Progenitor cell of endocrine pancreas (in vitro differentiated cells): ENCODE measurements at regions not wholly inside any gene's neighbourhood (a gene's known extent, or its start where the extent isn't known, plus 50 kb on each side); places are given as distances from the start of the nearest gene placed in this dataset.

ENCODE experiments used
- DNase-seq: peaks from one replicate; pipeline ENCODE4 v3.0.0; 2021; ENCODE audit warnings: low spot score; ENCODE audit not compliant: unreplicated experiment
- H3K27ac Mint-ChIP-seq: 2 replicates; pipeline ENCODE4 v1.8.0; 2021; ENCODE audit warnings: mild to moderate bottlenecking, moderate library complexity, mixed read lengths
- H3K27me3 Mint-ChIP-seq: 2 replicates; pipeline ENCODE4 v1.8.0; 2021; ENCODE audit warnings: mixed read lengths
- H3K36me3 Mint-ChIP-seq: 2 replicates; pipeline ENCODE4 v1.8.0; 2022; ENCODE audit warnings: mixed read lengths; ENCODE audit not compliant: insufficient read depth
- H3K4me1 Mint-ChIP-seq: 2 replicates; pipeline ENCODE4 v1.8.0; 2021; ENCODE audit warnings: low read depth, mixed read lengths
- H3K4me3 Mint-ChIP-seq: 2 replicates; pipeline ENCODE4 v1.8.0; 2021; ENCODE audit warnings: low read depth, mild to moderate bottlenecking, moderate library complexity, mixed read lengths
- H3K9me3 Mint-ChIP-seq: 2 replicates; pipeline ENCODE4 v1.8.0; 2021; ENCODE audit warnings: low read depth, mixed read lengths
- TF ChIP-seq, protein P1 (sequence below): fragments of 200-600 bp; sonication (generic); IDR thresholded peaks from one replicate; pipeline ENCODE4 v1.5.0; 2021; ENCODE audit warnings: antibody characterized with exemption, mild to moderate bottlenecking; ENCODE audit not compliant: unreplicated experiment

DNA sequence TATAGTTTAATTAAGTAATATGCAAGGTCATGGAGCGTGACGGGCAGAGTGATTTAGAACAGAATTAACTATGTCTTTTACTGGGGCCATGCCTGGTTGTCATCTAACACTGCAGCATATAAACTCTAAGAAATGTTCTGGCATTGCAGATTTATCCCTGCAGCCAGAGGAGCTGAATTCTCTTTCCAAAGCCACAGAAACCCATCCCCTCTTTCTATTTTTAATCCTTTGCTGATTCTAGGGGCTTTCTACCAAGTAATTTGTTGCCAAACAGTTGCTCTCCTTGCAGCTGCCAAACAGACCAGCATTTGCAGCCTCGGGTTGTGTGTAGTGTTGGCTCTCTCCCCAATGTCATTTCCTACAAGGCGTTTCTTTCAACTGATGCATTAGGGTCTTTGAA, 243.2 kb upstream of the MON1B start:
- Mint-ChIP-seq H3K27me3 (no peaks in the 10 kb centered on the region), H3K27ac (no peak overlapping the region), H3K4me1 (no peaks in the 10 kb centered on the region), H3K9me3 (peaks cover 10% of the 10 kb centered on the region), H3K36me3 (no peaks in the 10 kb centered on the region), H3K4me3 (no peak overlapping the region)
- no peak for DNase-seq
- TF ChIP-seq, protein P1, sequence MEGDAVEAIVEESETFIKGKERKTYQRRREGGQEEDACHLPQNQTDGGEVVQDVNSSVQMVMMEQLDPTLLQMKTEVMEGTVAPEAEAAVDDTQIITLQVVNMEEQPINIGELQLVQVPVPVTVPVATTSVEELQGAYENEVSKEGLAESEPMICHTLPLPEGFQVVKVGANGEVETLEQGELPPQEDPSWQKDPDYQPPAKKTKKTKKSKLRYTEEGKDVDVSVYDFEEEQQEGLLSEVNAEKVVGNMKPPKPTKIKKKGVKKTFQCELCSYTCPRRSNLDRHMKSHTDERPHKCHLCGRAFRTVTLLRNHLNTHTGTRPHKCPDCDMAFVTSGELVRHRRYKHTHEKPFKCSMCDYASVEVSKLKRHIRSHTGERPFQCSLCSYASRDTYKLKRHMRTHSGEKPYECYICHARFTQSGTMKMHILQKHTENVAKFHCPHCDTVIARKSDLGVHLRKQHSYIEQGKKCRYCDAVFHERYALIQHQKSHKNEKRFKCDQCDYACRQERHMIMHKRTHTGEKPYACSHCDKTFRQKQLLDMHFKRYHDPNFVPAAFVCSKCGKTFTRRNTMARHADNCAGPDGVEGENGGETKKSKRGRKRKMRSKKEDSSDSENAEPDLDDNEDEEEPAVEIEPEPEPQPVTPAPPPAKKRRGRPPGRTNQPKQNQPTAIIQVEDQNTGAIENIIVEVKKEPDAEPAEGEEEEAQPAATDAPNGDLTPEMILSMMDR: no peak

DNA sequence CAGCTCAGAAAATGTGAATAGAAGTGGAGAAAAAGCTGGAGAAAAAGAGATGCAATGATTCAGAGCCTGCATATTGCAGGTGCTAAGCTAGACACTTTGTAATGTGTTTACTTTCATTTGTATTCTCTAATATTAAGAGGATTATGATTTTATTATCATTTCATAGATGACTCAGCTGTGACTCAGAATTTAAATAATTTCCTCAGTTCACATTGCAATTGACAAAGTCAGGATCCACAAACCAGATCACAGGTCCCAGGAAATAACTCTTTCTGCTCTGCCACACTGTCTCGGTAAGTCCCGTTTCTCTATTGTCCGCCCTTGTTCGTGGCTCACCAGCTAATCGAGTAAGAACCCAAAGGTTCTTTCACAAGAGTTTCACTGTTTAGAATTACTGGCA, 235.4 kb upstream of the MON1B start:
- H3K4me1 Mint-ChIP-seq: peaks cover 9% of the 10 kb centered on the region
- no peak overlapping the region for H3K4me3 Mint-ChIP-seq
- no peak for DNase-seq
- H3K27ac Mint-ChIP-seq: no peak overlapping the region
- H3K27me3 Mint-ChIP-seq: no peaks in the 10 kb centered on the region
- H3K36me3 Mint-ChIP-seq: no peaks in the 10 kb centered on the region
- peaks cover 17% of the 10 kb centered on the region for H3K9me3 Mint-ChIP-seq
- TF ChIP-seq, protein P1: no peak

DNA sequence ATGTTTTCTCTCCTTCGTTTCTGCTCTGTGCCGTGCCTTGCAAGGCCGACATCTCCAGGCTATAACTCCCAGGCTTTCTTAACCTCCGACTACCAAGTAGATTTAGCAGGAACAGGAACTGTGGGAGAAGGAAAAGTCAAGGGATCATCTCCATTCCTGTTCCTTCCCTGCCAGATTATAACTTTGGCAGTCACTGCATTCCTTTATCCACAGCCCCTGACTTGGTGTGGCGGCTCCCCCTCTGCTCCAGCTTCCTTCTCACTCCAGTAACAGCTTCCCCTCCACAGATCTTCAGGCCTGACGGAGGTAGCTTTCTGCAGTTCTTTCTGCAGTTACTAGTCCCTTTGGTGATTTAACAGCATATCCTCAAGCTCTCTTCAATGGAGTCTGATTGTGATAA, 234.6 kb upstream of the MON1B start:
- DNase-seq: no peak
- Mint-ChIP-seq H3K4me3 (no peak overlapping the region), H3K9me3 (peaks cover 14% of the 10 kb centered on the region)

DNA sequence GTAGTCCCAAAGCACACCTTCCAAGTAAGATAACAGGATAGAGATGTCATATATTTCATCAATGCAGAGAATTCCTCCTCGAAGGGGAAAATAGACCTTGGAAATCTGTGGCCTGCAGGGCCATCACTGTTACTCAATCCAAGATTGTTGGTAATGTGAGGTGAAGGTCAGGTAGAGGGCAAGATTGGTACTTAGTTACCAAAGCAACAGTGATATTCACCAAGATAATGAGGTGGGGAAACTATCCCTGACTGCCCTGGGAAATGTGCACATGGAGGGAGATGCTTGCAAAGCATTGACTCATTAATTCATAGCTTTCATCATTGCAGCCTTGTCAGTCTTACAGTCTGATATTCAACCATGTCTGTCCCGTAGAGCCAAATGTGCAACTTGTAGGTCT, 234.1 kb upstream of the MON1B start:
- H3K36me3 Mint-ChIP-seq: no peaks in the 10 kb centered on the region
- peaks cover 10% of the 10 kb centered on the region for H3K9me3 Mint-ChIP-seq
- TF ChIP-seq, protein P1: no peak
- H3K4me1 Mint-ChIP-seq: peaks cover 9% of the 10 kb centered on the region
- no peak overlapping the region for H3K27ac Mint-ChIP-seq
- H3K4me3 Mint-ChIP-seq: no peak overlapping the region
- no peaks in the 10 kb centered on the region for H3K27me3 Mint-ChIP-seq
- no peak for DNase-seq

More for the DNA sequence above, 234.6 kb upstream of the MON1B start:
- TF ChIP-seq, protein P1: no peak
- peaks cover 9% of the 10 kb centered on the region for H3K4me1 Mint-ChIP-seq
- H3K27me3 Mint-ChIP-seq: no peaks in the 10 kb centered on the region
- no peak overlapping the region for H3K27ac Mint-ChIP-seq
- H3K36me3 Mint-ChIP-seq: no peaks in the 10 kb centered on the region

DNA sequence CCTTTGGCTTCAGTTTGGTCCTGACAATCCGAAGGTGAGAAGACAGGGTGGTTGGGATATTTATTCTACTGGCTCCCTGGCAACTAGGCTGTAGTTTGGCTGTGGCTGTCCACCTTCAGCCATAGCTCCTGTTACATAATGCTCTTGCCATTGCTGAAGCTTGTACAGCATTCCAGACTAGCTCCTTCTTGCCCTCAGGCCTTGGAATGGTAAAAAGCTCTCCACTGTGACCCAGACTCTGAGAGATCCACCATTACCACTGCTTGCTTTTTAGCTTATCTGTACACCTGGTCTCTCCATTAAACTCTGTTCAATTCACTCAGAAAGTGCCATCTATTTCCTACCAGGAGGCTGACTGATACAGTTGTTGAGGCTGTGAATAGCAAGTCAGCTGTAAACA, 231.8 kb upstream of the MON1B start:
- TF ChIP-seq, protein P1: no peak
- peaks cover 9% of the 10 kb centered on the region for H3K9me3 Mint-ChIP-seq
- no peak for DNase-seq
- no peaks in the 10 kb centered on the region for H3K27me3 Mint-ChIP-seq
- H3K4me3 Mint-ChIP-seq: no peak overlapping the region
- H3K4me1 Mint-ChIP-seq: peaks cover 9% of the 10 kb centered on the region
- H3K36me3 Mint-ChIP-seq: no peaks in the 10 kb centered on the region
- H3K27ac Mint-ChIP-seq: no peak overlapping the region
